ENCODE measurements at regions not wholly inside any gene's neighbourhood (a gene's known extent, or its start where the extent isn't known, plus 50 kb on each side); places are given as distances from the start of the nearest gene placed in this dataset.

DNA sequence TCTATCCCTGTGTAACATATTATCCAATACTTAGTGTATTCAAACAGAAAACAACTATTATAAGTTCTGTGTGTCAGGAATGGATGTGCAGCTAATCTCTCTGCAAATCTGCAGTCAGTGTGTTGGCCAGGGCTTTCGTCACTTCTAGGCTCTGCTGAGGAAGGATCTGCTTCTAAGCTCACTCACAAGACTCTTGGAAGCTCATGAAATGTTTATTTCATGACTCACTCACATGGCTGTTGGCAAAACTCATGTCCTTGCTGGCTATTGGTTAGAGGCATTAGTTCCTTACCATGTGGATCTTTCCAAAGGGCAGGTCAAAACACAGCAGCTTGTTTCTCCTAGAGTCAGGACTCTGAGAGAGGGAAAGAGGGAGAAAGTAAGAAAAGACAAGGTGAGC, 367.4 kb upstream of the SMARCA2 start:
- TF ChIP-seq POLR2A (IDR thresholded peaks at IDR 0.05; ENCODE audit: extremely low read depth, insufficient read length), result no peak
- TF ChIP-seq CTCF (IDR thresholded peaks at IDR 0.05; ENCODE audit: low read depth, low read length), result no peak
- TF ChIP-seq, protein P1, sequence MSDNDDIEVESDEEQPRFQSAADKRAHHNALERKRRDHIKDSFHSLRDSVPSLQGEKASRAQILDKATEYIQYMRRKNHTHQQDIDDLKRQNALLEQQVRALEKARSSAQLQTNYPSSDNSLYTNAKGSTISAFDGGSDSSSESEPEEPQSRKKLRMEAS (IDR thresholded peaks at IDR 0.05; ENCODE audit: low read depth, low read length), result no peak

All from NB4 (cell line).